ENCODE measurements at regions not wholly inside any gene's neighbourhood (a gene's known extent, or its start where the extent isn't known, plus 50 kb on each side); places are given as distances from the start of the nearest gene placed in this dataset.

DNA sequence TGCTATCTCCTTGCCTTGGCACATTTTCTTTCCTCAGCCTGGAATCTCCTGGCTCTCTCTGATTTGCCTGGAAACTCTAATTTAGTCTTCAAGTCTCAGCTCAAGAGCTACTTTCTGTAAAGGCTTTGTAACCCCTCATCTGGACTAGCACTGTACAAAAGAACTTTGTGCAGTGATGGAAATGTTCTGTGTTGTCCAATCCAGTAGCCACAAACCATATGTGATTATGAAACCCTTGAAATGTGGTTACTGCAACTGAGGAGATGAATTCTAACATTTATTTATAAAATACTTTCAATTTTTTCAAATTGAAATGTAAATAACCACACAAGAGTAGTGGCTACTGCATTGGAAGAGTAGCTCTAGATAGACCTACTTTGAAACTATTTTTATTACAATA, 66.6 kb upstream of the HS3ST1 start:
- FAIRE-seq (no peak), DNase-seq (ENCODE audit: insufficient read length, low spot score) (no peak)

DNA sequence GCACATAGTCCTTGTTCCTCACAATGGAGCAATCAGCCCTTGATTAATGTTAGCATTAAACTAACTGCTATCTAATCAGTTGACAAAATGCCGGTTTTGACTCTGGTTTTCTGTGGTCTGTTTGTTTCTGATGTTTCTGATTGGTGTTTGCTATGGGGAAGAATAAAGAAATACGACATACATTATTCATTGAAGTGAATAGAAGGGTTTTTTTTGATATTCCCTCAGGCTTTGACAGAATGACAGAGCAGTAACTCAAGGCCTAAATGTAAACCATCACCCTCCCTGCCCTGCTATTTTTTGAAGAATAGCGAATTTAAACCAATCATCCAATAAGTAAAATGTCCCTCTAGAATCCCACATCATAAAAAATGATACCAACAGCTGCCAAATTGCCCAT, 65.5 kb upstream of the HS3ST1 start:
- DNase-seq (ENCODE audit: insufficient read length, low spot score): no peak

DNA sequence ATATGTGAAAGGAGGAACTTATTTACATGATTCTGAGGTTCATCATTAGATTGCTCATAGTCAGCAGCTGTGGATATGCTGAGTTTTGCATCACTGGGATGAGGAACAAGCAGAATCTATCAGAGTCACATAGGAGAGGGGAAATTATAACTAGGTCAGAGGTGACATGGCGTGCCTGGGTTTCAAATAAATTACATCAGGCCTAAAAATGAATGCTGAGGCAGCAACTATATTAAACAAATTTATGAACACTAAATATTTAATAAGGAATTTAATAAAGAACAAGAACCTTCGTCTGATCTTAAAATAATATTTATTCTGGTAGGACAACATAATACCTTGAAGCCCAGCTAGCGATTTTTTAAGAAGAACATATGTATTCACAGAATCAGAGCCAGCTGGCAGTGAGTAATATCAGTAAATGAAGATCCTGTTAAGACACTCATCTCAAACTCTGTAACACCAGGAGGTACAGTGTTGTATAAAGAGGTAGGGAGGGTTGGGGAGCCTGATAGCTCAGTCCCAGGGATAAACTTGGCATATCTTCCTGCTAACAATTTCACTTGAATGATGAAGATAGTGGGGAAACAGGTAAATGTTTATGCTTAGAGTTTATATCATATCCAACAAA, 60.9 kb upstream of the HS3ST1 start:
- DNase-seq (ENCODE audit: insufficient read length, low spot score) (no peak), FAIRE-seq (no peak)

More for the DNA sequence above, 65.5 kb upstream of the HS3ST1 start:
- FAIRE-seq: no peak

GRCh38 chr4:11488657-11489452, 60.2 kb upstream of the HS3ST1 start:
- FAIRE-seq (no peak), DNase-seq (ENCODE audit: insufficient read length, low spot score) (no peak)

DNA sequence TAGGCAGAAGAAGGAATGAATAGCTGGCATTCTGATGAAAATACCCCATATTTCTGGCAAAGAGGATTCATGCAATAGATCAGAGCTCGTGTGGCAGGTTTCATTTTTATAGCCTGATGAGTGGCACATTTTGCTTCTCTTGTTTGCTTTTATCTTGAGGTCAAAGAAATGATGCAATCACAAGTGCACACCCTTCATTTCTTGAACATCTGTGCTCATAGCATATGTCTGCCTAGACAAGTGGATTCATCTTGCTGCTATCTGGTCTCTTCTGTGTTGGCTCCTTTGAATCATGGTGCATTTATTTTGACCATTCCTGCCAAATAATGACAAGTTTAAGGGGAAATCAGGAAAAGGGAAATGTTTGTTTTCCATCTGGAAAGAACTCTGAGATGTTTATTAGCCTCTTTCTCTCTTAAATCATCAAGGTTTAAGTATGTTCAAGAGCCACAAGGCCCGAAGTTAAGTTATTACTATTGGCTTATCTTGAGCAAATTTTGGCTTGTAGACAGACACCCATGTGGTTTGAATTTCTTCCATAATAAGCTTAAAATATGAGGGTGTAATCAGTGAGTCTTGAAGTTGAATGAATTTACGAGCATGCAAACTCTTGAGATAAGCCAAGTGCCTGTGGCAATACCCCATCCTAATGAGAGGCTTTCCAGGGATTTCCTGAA, 59.3 kb upstream of the HS3ST1 start:
- DNase-seq (ENCODE audit: insufficient read length, low spot score) (no peak), FAIRE-seq (no peak)

DNA sequence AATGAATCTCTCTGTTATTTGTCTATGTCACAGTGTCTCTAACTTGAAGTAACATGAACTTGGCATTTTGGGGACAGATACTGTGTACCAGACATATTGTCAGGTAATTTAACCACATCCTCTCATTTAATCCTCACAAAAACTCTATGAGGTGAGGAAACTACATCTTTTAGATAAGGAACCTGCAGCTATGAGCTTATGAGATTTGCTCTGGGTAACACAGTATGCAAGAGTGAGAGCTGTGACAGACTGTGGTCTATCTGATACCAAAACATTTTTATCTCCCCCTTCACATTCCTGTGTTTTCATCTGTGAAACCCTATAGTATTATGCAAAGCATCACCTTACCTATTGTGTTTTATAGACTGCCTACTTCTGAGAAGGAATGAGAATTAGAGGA, 58.4 kb upstream of the HS3ST1 start:
- FAIRE-seq: no peak
- DNase-seq (ENCODE audit: insufficient read length, low spot score): no peak

DNA sequence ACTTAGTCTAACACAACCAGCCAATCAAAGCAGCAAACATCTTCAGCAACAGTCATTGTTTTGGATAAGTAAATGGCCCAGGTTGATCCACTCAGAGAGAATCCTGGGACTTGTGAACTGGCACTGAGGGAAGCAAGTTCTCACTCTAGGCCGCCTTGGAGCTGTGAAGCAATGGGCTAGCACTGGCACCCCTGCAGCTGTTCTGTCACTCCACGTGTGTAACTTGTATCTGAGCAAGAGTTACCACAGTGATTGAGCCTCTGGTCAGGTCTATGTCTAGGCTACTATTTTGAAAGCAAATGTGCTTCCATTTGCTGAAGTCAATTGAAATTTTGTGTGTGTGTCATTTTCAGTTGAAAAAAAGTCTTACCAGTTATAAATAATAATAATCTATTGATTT, 57.2 kb upstream of the HS3ST1 start:
- no peak for FAIRE-seq
- DNase-seq (ENCODE audit: insufficient read length, low spot score): no peak

DNA sequence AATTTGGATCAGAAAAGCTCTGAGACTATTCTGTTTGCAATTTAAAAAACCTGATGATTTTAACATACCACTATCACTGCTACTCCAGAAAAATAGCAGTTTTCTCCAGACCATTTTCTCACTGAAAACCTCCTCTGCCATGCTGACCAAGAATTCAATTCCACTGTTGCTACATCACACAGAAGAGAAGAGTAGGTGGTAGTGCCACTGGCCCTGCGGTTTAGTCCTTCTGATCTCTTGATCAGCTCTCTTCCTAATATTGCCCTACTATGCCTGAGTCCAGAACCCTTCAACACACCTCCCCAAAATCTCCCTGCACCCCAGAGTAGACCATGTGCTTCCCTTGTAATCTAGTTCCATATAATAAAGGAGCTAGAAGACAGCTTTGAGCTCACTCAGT, 55.8 kb upstream of the HS3ST1 start:
- DNase-seq (ENCODE audit: insufficient read length, low spot score) (no peak), FAIRE-seq (no peak)

DNA sequence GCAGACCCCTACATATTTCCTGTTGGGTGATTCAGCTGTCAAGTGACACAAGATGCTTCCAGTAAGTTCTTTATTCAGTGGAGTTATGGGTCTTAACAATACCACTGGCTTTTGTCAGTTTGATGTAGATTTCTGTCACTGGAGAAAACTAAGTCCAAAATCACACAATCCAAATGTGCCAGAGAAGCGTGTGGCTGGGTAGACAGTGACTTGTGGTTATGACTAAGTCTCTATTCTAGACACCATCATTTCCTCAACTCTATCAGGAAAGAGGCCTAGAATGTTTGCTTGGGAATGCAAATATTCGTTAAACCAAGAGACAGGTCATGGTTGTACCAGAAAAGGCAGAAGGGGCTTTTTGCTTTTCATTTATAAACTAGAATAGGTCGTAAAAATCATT, 54.4 kb upstream of the HS3ST1 start:
- FAIRE-seq: no peak
- no peak for DNase-seq (ENCODE audit: insufficient read length, low spot score)

DNA sequence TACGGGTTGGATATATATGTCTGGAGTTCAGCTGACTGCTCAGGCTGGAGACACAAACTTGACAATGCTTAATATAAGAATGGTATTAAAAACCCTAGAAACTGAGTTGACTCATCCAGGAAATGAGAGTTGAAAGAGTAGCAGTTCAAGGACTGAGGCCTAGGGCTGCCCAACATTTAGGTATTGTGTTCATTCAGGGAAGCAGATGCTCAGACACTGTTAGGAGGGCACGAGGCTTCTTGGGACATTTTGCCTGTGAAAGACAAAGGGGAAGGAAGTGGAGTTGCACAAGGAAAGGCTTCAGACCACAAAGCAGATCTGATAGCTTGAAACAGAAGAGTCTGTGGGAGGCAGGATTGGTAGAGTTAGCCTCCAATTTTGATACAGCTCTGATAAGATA, 52.0 kb upstream of the HS3ST1 start:
- DNase-seq (ENCODE audit: insufficient read length, low spot score) (no peak), FAIRE-seq (peak; percentile 62)
